Breast epithelium (tissue), 3 donors: ENCODE measurements at regions not wholly inside any gene's neighbourhood (a gene's known extent, or its start where the extent isn't known, plus 50 kb on each side); places are given as distances from the start of the nearest gene placed in this dataset.

Source experiments
- CTCF ChIP-seq, 3 donors: fragments of 450-650 bp; IDR thresholded peaks; one replicate each; pipeline ENCODE4 v1.5.1; 2016 to 2017; ENCODE audit warnings: antibody characterized with exemption in 3 of 3, mild to moderate bottlenecking in 3 of 3, moderate library complexity in 3 of 3
- POLR2A ChIP-seq: fragments of 450-650 bp; IDR thresholded peaks from one replicate; pipeline ENCODE4 v1.6.1; 2016; ENCODE audit warnings: antibody characterized with exemption, mild to moderate bottlenecking, moderate library complexity

GRCh38 chr6:139851206-139851605 lies 476.8 kb upstream of the CITED2 start:
- TF ChIP-seq CTCF (IDR thresholded peaks at IDR 0.05), result no peak
- TF ChIP-seq POLR2A, result no peak
